Gastrocnemius medialis (tissue), 4 donors: ENCODE measurements at regions not wholly inside any gene's neighbourhood (a gene's known extent, or its start where the extent isn't known, plus 50 kb on each side); places are given as distances from the start of the nearest gene placed in this dataset.

ENCODE experiments used
- ATAC-seq, 2 donors: fragments of 150-250 bp; one replicate each; pipeline ENCODE4 v1.9.1; 2016
- DNase-seq, 2 donors: peaks; one replicate each; pipeline ENCODE4 v3.0.0-alpha.2; 2019
- H3K27ac ChIP-seq, 4 donors: fragments of 200-600 bp; sonication (generic); 1 replicate in 1 of 4; 2 replicates in 3 of 4; pipeline ENCODE4 v1.5.1; 2016 to 2018; ENCODE audit warnings: mild to moderate bottlenecking in 2 of 4, moderate library complexity in 1 of 4
- H3K27me3 ChIP-seq, 3 donors: fragments of 200-600 bp; sonication (generic) in 2 of 3; 1 replicate in 1 of 3; 2 replicates in 2 of 3; pipeline versions ENCODE4 v1.5.1 to v1.6.0; 2016 to 2019; ENCODE audit warnings: mild to moderate bottlenecking in 1 of 3, moderate library complexity in 1 of 3
- H3K36me3 ChIP-seq, 2 donors: fragments of 200-600 bp; sonication (generic) in 1 of 2; one replicate each; pipeline ENCODE4 v1.5.1; 2017 to 2018
- H3K4me1 ChIP-seq, 2 donors: fragments of 200-600 bp; sonication (generic) in 1 of 2; one replicate each; pipeline ENCODE4 v1.5.1; 2016 to 2017; ENCODE audit warnings: mild to moderate bottlenecking in 2 of 2
- H3K4me3 ChIP-seq, 4 donors: fragments of 200-600 bp; sonication (generic) in 3 of 4; 1 replicate in 1 of 4; 2 replicates in 3 of 4; pipeline ENCODE4 v1.5.1; 2016 to 2019; ENCODE audit warnings: mild to moderate bottlenecking in 2 of 4
- H3K9me3 ChIP-seq, 3 donors: fragments of 200-600 bp; sonication (generic) in 2 of 3; 1 replicate in 1 of 3; 2 replicates in 2 of 3; pipeline ENCODE4 v1.5.1; 2016 to 2019
- POLR2A ChIP-seq, 2 donors: fragments of 450-650 bp; IDR thresholded peaks; one replicate each; pipeline ENCODE4 v1.6.1; 2017; ENCODE audit warnings: antibody characterized with exemption in 2 of 2, mild to moderate bottlenecking in 2 of 2, moderate library complexity in 2 of 2
- in situ Hi-C, 4 donors: fragments of 200-750 bp; cut with MboI; loops; one replicate each; pipeline versions ENCODE4 v1.15.0 to v1.8.0; 2017; ENCODE audit warnings: low sequenced_read_pairs in 4 of 4
- intact Hi-C: fragments of 100-400 bp; cut with DNase I; formaldehyde crosslinking; loops from one replicate; pipeline ENCODE4 v1.15.1; 2023; ENCODE audit warnings: low total_unique reads
- TF ChIP-seq, protein P1 (sequence below), 5 experiments: fragments of 450-650 bp in 3 of 5; fragments of 200-600 bp in 2 of 5; sonication (generic) in 2 of 5; IDR thresholded peaks in 4 of 5; conservative IDR thresholded peaks in 1 of 5; 1 replicate in 4 of 5; 2 replicates in 1 of 5; pipeline ENCODE4 v1.5.1; 2016 to 2019; ENCODE audit warnings: antibody characterized with exemption in 5 of 5, mild to moderate bottlenecking in 3 of 5, moderate library complexity in 3 of 5

DNA sequence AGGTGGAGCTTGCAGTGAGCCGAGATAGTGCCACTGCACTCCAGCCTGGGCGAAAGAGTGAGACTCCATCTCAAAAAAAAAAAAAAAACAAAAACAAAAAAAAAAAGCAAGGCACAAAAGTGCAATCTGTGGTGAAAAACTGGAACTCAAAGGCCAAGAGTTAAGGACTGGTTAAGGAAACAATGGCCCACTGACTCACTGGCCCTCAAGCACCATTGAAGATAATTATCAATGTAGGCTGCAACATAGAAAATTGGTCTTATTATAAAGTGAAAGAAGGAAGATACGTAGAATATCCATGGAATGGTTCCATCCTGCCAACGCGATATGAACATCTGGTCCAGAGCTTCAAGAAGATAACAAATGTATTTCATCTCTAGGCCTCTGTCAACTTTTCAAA, 444.2 kb downstream of the SOX9 start:
- Histone ChIP-seq H3K4me3 (no peak overlapping the region), H3K27me3 (no peaks in the 10 kb centered on the region), H3K9me3 (no peaks in the 10 kb centered on the region), H3K4me1 (no peaks in the 10 kb centered on the region), H3K27ac (no peak overlapping the region), H3K36me3 (no peaks in the 10 kb centered on the region)
- intact Hi-C loops: no loop called here
- no peak for DNase-seq
- in situ Hi-C loops: loop anchor here in 1 of 4 donors (25.0 kb wide), 2 partner anchors 97 to 597 kb away; partner anchors contain the start of gene SSTR2
- no peak for ATAC-seq
- TF ChIP-seq POLR2A (IDR thresholded peaks at IDR 0.05): no peak
- TF ChIP-seq, protein P1, sequence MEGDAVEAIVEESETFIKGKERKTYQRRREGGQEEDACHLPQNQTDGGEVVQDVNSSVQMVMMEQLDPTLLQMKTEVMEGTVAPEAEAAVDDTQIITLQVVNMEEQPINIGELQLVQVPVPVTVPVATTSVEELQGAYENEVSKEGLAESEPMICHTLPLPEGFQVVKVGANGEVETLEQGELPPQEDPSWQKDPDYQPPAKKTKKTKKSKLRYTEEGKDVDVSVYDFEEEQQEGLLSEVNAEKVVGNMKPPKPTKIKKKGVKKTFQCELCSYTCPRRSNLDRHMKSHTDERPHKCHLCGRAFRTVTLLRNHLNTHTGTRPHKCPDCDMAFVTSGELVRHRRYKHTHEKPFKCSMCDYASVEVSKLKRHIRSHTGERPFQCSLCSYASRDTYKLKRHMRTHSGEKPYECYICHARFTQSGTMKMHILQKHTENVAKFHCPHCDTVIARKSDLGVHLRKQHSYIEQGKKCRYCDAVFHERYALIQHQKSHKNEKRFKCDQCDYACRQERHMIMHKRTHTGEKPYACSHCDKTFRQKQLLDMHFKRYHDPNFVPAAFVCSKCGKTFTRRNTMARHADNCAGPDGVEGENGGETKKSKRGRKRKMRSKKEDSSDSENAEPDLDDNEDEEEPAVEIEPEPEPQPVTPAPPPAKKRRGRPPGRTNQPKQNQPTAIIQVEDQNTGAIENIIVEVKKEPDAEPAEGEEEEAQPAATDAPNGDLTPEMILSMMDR (IDR thresholded peaks at IDR 0.05 in 4 of 5, conservative IDR thresholded peaks at IDR 0.05 in 1 of 5): no peak

DNA sequence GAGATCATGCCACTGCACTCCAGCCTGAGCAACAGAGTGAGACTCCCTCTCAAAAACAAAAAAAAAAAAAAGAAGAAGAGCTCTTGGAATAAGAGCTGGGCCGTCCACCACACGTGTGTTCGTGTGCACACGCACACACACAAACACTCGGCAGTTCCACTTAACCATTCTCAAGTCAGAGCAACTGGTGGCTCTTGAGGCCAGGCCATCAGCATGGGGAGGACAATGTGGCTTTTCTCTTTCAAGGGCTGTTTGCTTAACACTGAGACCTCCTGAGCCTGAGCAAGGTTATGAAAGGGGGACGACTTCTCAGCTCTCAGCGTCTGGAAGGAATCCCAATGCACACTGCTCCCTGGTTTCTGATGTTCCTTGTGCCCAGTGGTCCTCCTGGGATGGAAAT, 444.9 kb downstream of the SOX9 start:
- Histone ChIP-seq H3K4me3 (no peak overlapping the region), H3K9me3 (no peaks in the 10 kb centered on the region), H3K36me3 (no peaks in the 10 kb centered on the region), H3K27me3 (no peaks in the 10 kb centered on the region), H3K4me1 (no peaks in the 10 kb centered on the region), H3K27ac (no peak overlapping the region)
- TF ChIP-seq POLR2A (IDR thresholded peaks at IDR 0.05): no peak
- TF ChIP-seq, protein P1 (IDR thresholded peaks at IDR 0.05 in 4 of 5, conservative IDR thresholded peaks at IDR 0.05 in 1 of 5): no peak
- intact Hi-C loops: no loop called here
- in situ Hi-C loops: loop anchor here in 1 of 4 donors (25.0 kb wide), 2 partner anchors 97 to 597 kb away; partner anchors contain the start of gene SSTR2
- ATAC-seq: no peak
- no peak for DNase-seq

DNA sequence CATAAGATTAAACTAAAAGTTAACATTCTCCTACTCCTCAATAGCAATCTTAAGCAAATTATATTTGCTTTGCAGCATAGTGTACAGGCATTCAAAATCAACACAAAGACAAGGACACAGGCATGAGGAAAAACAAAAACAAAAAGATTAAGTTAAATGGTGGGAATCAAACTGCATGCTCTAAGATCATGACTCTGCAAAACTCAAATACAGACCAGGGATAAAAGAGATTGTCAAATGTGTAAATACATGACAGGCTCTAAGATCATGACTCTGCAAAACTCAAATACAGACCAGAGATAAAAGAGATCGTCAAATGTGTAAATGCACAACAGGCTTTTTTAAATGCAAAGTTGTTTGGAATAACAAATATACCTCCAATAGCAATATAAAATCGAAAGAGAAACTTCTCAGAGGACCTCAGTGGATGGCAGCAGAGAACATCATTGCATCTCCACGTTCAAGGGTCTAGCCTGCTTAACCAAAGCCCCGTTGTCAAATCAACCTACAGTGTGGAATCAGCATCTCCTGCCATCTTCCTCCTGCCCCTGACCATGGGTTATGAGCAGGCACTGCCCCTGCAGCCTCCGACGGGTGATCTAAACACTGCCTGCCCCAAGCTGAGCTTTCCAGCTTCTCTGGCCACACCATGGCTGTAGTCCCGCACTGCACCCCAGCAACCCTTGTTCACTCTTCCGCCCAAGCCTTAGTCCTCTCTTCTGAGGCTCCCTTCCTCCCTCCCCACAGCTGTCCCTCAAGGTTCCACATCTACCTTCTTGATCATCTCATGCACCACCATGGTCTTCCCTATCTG, 446.1 kb downstream of the SOX9 start:
- H3K27ac ChIP-seq: no peak overlapping the region
- no peak overlapping the region for H3K4me3 ChIP-seq
- no peaks in the 10 kb centered on the region for H3K4me1 ChIP-seq
- TF ChIP-seq POLR2A (IDR thresholded peaks at IDR 0.05): no peak
- TF ChIP-seq, protein P1 (IDR thresholded peaks at IDR 0.05 in 4 of 5, conservative IDR thresholded peaks at IDR 0.05 in 1 of 5): no peak
- H3K9me3 ChIP-seq: no peaks in the 10 kb centered on the region
- in situ Hi-C loops (loop anchor here in 1 of 4 donors (25.0 kb wide), 2 partner anchors 95 to 595 kb away; partner anchors contain the start of gene SSTR2), intact Hi-C loops (no loop called here)
- ATAC-seq: no peak
- DNase-seq: no peak
- H3K36me3 ChIP-seq: no peaks in the 10 kb centered on the region
- no peaks in the 10 kb centered on the region for H3K27me3 ChIP-seq

DNA sequence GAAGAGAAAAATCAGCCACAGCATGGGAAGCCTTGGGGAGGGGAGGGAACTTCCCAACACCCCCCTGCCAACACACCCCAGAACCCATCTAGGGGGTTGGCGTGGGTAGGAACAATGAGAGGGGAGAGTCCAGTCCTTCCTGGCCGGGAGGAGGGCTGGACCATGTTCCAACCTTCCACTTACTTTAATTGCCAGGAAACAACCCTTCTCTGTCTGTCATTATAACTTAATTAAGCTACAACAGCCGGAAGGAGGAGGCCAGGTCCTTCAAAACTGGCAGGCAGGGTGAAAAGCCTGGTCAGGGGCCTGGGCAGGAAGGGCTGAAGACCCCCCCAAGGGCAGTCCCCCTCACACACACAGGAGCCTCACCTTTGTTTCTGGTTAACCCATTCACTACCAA, 447.0 kb downstream of the SOX9 start:
- in situ Hi-C loops: loop anchor here in 1 of 4 donors (25.0 kb wide), 2 partner anchors 95 to 595 kb away; partner anchors contain the start of gene SSTR2
- no peak overlapping the region for H3K4me3 ChIP-seq
- H3K4me1 ChIP-seq: no peaks in the 10 kb centered on the region
- H3K36me3 ChIP-seq: no peaks in the 10 kb centered on the region
- TF ChIP-seq, protein P1 (IDR thresholded peaks at IDR 0.05 in 4 of 5, conservative IDR thresholded peaks at IDR 0.05 in 1 of 5): no peak
- TF ChIP-seq POLR2A (IDR thresholded peaks at IDR 0.05): no peak
- H3K9me3 ChIP-seq: no peaks in the 10 kb centered on the region
- DNase-seq: no peak
- no peaks in the 10 kb centered on the region for H3K27me3 ChIP-seq
- intact Hi-C loops: no loop called here
- no peak for ATAC-seq
- no peak overlapping the region for H3K27ac ChIP-seq
